ENCODE measurements at regions not wholly inside any gene's neighbourhood (a gene's known extent, or its start where the extent isn't known, plus 50 kb on each side); places are given as distances from the start of the nearest gene placed in this dataset.

DNA sequence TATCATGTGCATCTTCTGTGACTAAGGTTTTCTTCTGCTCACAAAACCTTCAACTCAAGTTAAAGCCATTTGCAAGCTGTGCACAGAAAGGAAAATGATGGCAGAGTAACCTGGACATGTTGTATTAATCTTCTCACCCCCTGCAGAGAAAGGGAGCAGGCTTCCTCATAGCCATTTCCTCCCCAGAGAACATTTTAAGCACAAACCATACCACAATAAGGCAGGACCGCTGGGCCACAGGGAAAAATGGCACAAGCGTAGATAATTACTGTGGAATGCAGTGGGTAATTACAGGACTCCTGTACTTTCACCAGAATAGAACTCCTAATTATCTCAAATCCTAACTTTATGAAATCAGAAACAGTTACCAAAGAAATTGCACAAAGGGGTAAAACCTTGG is 215.7 kb downstream of the KIF21A start:
- TF ChIP-seq, protein P1, sequence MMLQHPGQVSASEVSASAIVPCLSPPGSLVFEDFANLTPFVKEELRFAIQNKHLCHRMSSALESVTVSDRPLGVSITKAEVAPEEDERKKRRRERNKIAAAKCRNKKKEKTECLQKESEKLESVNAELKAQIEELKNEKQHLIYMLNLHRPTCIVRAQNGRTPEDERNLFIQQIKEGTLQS (IDR thresholded peaks at IDR 0.05) = no peak
- TF ChIP-seq, protein P2, sequence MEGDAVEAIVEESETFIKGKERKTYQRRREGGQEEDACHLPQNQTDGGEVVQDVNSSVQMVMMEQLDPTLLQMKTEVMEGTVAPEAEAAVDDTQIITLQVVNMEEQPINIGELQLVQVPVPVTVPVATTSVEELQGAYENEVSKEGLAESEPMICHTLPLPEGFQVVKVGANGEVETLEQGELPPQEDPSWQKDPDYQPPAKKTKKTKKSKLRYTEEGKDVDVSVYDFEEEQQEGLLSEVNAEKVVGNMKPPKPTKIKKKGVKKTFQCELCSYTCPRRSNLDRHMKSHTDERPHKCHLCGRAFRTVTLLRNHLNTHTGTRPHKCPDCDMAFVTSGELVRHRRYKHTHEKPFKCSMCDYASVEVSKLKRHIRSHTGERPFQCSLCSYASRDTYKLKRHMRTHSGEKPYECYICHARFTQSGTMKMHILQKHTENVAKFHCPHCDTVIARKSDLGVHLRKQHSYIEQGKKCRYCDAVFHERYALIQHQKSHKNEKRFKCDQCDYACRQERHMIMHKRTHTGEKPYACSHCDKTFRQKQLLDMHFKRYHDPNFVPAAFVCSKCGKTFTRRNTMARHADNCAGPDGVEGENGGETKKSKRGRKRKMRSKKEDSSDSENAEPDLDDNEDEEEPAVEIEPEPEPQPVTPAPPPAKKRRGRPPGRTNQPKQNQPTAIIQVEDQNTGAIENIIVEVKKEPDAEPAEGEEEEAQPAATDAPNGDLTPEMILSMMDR (IDR thresholded peaks at IDR 0.05; ENCODE audit: low read depth, low read length, missing input control) = no peak
- TF ChIP-seq GABPA (IDR thresholded peaks at IDR 0.05 in 1 of 2, conservative IDR thresholded peaks at IDR 0.05 in 1 of 2) (no peak), SP1 (IDR thresholded peaks at IDR 0.05) (no peak), RAD21 (IDR thresholded peaks at IDR 0.05) (no peak), YY1 (IDR thresholded peaks at IDR 0.05) (no peak), JUND (IDR thresholded peaks at IDR 0.05) (no peak), TAF1 (conservative IDR thresholded peaks at IDR 0.05) (no peak), RXRA (IDR thresholded peaks at IDR 0.05) (no peak)
- TF ChIP-seq, protein P3, sequence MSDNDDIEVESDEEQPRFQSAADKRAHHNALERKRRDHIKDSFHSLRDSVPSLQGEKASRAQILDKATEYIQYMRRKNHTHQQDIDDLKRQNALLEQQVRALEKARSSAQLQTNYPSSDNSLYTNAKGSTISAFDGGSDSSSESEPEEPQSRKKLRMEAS (IDR thresholded peaks at IDR 0.05) = no peak
- TF ChIP-seq, protein P4, sequence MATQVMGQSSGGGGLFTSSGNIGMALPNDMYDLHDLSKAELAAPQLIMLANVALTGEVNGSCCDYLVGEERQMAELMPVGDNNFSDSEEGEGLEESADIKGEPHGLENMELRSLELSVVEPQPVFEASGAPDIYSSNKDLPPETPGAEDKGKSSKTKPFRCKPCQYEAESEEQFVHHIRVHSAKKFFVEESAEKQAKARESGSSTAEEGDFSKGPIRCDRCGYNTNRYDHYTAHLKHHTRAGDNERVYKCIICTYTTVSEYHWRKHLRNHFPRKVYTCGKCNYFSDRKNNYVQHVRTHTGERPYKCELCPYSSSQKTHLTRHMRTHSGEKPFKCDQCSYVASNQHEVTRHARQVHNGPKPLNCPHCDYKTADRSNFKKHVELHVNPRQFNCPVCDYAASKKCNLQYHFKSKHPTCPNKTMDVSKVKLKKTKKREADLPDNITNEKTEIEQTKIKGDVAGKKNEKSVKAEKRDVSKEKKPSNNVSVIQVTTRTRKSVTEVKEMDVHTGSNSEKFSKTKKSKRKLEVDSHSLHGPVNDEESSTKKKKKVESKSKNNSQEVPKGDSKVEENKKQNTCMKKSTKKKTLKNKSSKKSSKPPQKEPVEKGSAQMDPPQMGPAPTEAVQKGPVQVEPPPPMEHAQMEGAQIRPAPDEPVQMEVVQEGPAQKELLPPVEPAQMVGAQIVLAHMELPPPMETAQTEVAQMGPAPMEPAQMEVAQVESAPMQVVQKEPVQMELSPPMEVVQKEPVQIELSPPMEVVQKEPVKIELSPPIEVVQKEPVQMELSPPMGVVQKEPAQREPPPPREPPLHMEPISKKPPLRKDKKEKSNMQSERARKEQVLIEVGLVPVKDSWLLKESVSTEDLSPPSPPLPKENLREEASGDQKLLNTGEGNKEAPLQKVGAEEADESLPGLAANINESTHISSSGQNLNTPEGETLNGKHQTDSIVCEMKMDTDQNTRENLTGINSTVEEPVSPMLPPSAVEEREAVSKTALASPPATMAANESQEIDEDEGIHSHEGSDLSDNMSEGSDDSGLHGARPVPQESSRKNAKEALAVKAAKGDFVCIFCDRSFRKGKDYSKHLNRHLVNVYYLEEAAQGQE (IDR thresholded peaks at IDR 0.05) = no peak

Measured in liver (tissue), 3 donors.